GM18499 (cell line): ENCODE measurements at regions not wholly inside any gene's neighbourhood (a gene's known extent, or its start where the extent isn't known, plus 50 kb on each side); places are given as distances from the start of the nearest gene placed in this dataset.
"Not testable (repeated sequence)": the region's sequence is repeated elsewhere in the genome, so short reads cannot be mapped to it uniquely, and the experiment has no call there.

Experiments
- ATAC-seq: cut with Tn5 transposase; IDR thresholded peaks from one replicate; pipeline ENCODE4 v1.9.1; 2021; ENCODE audit warnings: moderate number of reproducible peaks; ENCODE audit not compliant: insufficient read depth, unreplicated experiment

DNA sequence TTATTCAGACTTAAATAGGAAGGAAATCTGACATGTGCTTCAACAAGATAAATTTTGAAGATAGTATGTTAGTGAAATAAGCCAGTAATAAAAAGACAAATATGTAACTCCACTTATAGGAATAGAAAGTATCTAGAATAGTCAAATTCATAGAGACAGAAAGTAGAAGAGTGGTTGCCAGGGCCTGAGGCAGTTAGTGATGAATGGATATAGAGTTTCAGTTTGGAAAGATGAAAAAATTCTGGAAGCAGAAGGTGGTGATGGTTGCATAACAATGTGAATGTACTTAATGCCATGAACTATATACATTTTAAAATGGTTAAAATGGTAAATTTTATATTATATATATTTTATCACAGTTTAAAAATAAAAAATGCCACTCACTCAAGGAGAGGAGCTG, 54.3 kb downstream of the HAND2 start:
- no peak for ATAC-seq

DNA sequence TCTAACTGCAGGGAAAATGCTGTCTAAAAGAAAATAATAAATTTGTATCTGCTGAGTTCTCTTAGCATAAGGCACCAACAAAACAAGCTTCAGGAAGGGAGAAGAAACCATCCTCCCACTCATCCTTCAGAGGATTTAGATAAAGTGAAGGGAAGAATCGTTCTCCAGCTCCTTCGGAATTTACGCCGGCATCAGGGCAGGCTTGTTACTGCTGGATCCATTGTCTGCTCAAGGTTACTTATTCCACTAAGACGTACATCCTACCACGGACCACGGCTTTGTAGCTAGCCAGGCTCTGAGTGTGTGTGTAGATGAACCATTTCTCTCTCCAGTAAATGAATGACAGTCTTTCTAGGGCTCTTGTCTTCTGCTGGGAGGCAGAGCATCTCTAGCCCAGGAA, 60.4 kb downstream of the HAND2 start:
- ATAC-seq = no peak

GRCh38 chr4:173468314-173468713, 61.7 kb downstream of the HAND2 start:
- ATAC-seq = no peak

DNA sequence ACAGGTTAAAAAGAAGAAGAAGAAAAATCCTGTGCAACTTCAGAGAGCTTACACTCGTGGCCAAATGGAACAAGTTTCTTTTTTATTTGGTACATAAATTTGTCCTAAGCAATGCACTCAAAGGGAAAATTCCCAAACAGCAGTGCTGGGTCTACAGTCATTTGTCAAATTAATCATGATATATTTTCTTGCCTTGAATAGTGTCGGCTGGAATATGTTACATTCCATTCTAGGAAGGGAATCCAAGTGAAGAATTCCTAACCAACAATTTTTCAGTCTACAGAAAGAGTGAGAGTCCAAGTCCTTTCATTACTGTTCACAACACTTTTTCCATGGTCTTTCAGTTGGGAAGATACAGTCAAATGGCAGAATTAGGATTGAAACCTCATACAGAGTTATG, 63.9 kb downstream of the HAND2 start:
- ATAC-seq = no peak

- ATAC-seq = no peak
These were observed 65.5 kb downstream of the HAND2 start for GRCh38 chr4:173464481-173464880.

- ATAC-seq = no peak
These were observed 64.9 kb upstream of the SCRG1 start for GRCh38 chr4:173463816-173464215.

DNA sequence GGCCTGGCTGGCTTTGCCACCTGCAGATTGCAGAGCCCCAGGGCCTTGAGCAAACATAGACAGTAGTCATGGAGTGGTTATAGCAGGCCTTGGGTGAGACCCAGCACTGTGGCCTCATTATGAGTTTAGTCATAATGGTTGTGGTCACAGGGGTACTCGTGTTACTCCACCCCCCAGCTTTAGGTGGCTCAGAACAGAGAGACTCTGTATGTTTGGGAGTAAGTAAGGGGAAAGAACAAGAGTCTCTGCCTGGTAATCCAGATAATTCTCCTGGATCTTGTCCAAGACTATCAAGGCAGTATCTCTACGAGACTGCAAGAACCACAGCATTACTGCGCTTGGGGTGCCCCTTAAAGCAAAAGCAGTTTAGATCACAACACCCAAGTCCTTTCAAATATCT, 62.3 kb upstream of the SCRG1 start:
- ATAC-seq = no peak

DNA sequence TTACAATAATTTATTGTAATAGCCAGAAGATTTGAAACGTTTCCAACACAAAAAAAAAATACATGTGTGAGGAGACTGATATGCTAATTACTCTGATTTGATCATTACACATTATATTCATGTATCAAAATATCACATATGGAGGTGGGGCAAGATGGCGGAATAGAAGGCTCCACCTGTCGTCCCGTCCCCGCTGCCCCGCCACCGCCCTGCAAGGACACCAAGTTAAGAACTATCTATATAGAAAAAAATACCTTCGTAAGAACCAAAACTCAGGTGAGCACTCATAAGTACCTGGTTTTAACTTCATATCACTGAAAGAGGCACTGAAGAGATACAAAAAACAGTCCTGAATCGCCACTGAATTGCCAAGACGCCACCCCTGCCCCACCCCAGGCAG, 60.9 kb upstream of the SCRG1 start:
- no peak for ATAC-seq

GRCh38 chr4:173457893-173458292, 59.0 kb upstream of the SCRG1 start:
- no peak for ATAC-seq

- ATAC-seq = not testable (repeated sequence)
These were observed 52.5 kb upstream of the SCRG1 start for GRCh38 chr4:173451435-173451834.

GRCh38 chr4:173450281-173450680, 51.4 kb upstream of the SCRG1 start:
- no peak for ATAC-seq

DNA sequence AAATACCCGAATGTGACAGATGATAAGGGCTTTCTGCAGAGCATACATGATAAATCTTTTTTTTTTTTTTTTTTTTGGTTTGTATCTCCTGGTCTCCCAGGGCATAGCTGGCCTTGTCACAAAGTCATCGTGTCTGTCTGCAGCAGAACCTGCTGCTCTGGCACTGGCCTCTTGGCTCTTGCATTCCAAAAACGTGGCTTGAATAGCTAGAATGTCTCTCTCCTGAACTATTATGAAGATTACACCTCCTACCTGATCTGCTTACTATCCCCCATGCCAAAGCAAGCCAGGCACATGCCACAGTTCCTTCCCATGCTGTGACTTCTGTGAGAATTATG, 50.4 kb upstream of the SCRG1 start:
- ATAC-seq = no peak

DNA sequence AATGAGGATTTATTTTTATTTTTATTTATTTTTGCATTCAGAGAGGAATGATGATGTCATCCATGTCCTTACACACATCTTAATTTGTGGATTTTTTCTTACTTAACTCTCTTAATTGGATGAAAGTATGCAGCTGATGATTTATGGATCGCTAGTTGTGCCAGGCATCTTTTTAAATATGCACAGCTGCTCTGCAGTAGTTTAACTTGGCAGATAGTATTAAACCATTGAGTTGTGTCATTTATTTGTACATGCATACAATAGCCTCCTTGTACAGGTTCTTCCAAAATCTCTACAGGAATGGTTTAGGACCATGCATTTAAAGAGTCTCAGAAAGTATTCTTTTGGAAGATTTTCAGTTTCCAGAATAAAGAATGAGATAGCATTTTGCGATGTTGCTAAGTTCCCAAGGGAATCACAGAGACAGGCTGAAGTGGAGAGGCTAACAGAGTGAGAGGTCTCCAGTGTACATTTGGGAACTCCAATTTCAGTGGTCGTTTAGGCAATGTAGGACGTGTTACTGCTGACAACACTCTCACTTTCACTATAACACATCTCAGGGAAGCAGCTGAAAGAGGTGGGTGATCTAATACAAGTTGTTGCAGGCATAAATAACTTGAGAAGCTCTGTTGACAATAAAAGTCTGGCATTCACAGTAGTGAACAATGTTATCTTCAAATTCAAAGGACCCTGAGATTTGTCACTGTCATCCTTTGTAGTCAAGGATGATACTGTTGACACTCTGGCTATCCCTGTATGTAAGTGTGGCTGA, 49.9 kb upstream of the SCRG1 start:
- peak; percentile 55 for ATAC-seq
